SKM-1 (cell line): ENCODE measurements at regions not wholly inside any gene's neighbourhood (a gene's known extent, or its start where the extent isn't known, plus 50 kb on each side); places are given as distances from the start of the nearest gene placed in this dataset.

ENCODE experiments used
- DNase-seq: peaks from one replicate; lab custom pipeline; 2025; ENCODE audit not compliant: unreplicated experiment; lab: John Stamatoyannopoulos, UW

- no peak for DNase-seq
Measured at GRCh38 chr22:27157666-27158370, 500.4 kb downstream of the MIAT start.

GRCh38 chr22:27159016-27159415 is 501.6 kb downstream of the MIAT start:
- no peak for DNase-seq

GRCh38 chr22:27159716-27160295 is 502.4 kb downstream of the MIAT start:
- DNase-seq: no peak

GRCh38 chr22:27163162-27164137 is 506.1 kb downstream of the MIAT start:
- DNase-seq: no peak

- no peak for DNase-seq
Measured at GRCh38 chr22:27164781-27165503, 507.6 kb downstream of the MIAT start.

- DNase-seq: no peak
Measured at GRCh38 chr22:27168681-27169080, 511.3 kb downstream of the MIAT start.

- no peak for DNase-seq
Measured at GRCh38 chr22:27170491-27170890, 513.1 kb downstream of the MIAT start.

- no peak for DNase-seq
Measured at GRCh38 chr22:27171212-27171611, 513.8 kb downstream of the MIAT start.

- no peak for DNase-seq
Measured at GRCh38 chr22:27173530-27173929, 516.1 kb downstream of the MIAT start.

GRCh38 chr22:27175021-27175838 is 517.8 kb downstream of the MIAT start:
- no peak for DNase-seq

- DNase-seq: no peak
Measured at GRCh38 chr22:27175974-27176373, 518.6 kb downstream of the MIAT start.

GRCh38 chr22:27179161-27179560 is 521.8 kb downstream of the MIAT start:
- no peak for DNase-seq

GRCh38 chr22:27181537-27181936 is 524.1 kb downstream of the MIAT start:
- no peak for DNase-seq

- no peak for DNase-seq
Measured at GRCh38 chr22:27183474-27183873, 526.1 kb downstream of the MIAT start.

GRCh38 chr22:27185099-27185709 is 527.8 kb downstream of the MIAT start:
- DNase-seq: no peak

- no peak for DNase-seq
Measured at GRCh38 chr22:27185760-27186302, 528.4 kb downstream of the MIAT start.

GRCh38 chr22:27186643-27187042 is 529.3 kb downstream of the MIAT start:
- DNase-seq: no peak

- DNase-seq: no peak
Measured at GRCh38 chr22:27192135-27192829, 534.9 kb downstream of the MIAT start.

- no peak for DNase-seq
Measured at GRCh38 chr22:27193215-27193614, 535.8 kb downstream of the MIAT start.
